ENCODE measurements at regions not wholly inside any gene's neighbourhood (a gene's known extent, or its start where the extent isn't known, plus 50 kb on each side); places are given as distances from the start of the nearest gene placed in this dataset.
A peak's percentile ranks its signal among the peaks of the same experiment; 100 is the strongest.
"Not testable (repeated sequence)": the region's sequence is repeated elsewhere in the genome, so short reads cannot be mapped to it uniquely, and the experiment has no call there.

DNA sequence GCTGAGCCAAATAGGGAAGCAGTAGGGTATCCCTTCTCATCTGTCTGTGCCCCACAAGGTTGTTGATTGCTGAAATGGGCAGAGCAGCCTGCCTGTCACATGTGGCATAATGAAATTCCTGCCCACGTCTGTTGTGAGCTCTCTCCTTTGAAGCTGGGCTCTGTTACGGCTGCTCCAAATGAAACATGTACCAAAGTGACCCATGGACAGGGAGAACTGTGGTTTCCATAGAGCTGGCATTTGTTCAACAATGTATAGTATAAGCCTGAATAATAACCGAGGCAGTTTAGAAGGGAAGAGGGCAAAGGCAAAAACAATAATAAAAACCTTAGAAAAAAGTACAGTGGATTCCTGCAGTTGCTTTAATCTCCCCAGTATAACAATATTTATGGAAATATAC lies 149.7 kb downstream of the LYPLAL1 start:
- no peak for TF ChIP-seq EZH2phosphoT487 (IDR thresholded peaks at IDR 0.05; ENCODE audit: borderline replicate concordance, low read length)
- no peak for TF ChIP-seq EZH2 (IDR thresholded peaks at IDR 0.05; ENCODE audit: low read length, unreplicated experiment)
- TF ChIP-seq, protein P1, sequence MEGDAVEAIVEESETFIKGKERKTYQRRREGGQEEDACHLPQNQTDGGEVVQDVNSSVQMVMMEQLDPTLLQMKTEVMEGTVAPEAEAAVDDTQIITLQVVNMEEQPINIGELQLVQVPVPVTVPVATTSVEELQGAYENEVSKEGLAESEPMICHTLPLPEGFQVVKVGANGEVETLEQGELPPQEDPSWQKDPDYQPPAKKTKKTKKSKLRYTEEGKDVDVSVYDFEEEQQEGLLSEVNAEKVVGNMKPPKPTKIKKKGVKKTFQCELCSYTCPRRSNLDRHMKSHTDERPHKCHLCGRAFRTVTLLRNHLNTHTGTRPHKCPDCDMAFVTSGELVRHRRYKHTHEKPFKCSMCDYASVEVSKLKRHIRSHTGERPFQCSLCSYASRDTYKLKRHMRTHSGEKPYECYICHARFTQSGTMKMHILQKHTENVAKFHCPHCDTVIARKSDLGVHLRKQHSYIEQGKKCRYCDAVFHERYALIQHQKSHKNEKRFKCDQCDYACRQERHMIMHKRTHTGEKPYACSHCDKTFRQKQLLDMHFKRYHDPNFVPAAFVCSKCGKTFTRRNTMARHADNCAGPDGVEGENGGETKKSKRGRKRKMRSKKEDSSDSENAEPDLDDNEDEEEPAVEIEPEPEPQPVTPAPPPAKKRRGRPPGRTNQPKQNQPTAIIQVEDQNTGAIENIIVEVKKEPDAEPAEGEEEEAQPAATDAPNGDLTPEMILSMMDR (conservative IDR thresholded peaks at IDR 0.05; ENCODE audit: low read depth, low read length) = no peak
- POLR2A ChIA-PET (ENCODE audit: unreplicated experiment) = interaction anchor here (0.6 kb wide), 1 partner anchor 62 kb away, joined by 3 read pairs; no protein-coding TSS in a partner anchor
- H3K9me3 ChIP-seq (ENCODE audit: low read length) = no peaks in the 10 kb centered on the region
- ATAC-seq (peak; percentile 15), DNase-seq (peak; percentile 96)
- peak overlapping the region; percentile 90 for H3K27ac ChIP-seq (ENCODE audit: low read length)
- CTCF ChIA-PET = interaction anchor here (0.7 to 1.4 kb wide), 3 partner anchors 62 to 244 kb away, joined by 4 to 6 read pairs (median 4); no protein-coding TSS in a partner anchor
- peak overlapping the region; percentile 76 for H3K4me2 ChIP-seq (ENCODE audit: low read length)
- intact Hi-C loops (cut with micrococcal nuclease) = loop anchor here (10.0 kb wide), 1 partner anchor 619 kb away; no protein-coding TSS in a partner anchor
- H3F3A ChIP-seq (ENCODE audit: low read length, unreplicated experiment) = peaks cover 9% of the 10 kb centered on the region
- no peaks in the 10 kb centered on the region for H3K27me3 ChIP-seq (ENCODE audit: low read length)
- peak overlapping the region; percentile 7; the same call in 1 of the 2 replicates for H3K9ac ChIP-seq (ENCODE audit: low read length)
- peak overlapping the region; percentile 44; the same call in 1 of the 2 replicates for H3K4me3 ChIP-seq (ENCODE audit: low read length)
- no peaks in the 10 kb centered on the region for H3K79me2 ChIP-seq (ENCODE audit: low read length)
- no peaks in the 10 kb centered on the region for H3K9me2 ChIP-seq (replicated peaks; ENCODE audit: low read length)
- no peaks in the 10 kb centered on the region for H3K36me3 ChIP-seq (ENCODE audit: low read depth, low read length)
- peaks cover 34% of the 10 kb centered on the region for H3K4me1 ChIP-seq (ENCODE audit: insufficient read depth, low read length)
- BruUV-seq (replicated peaks) = no TSS peak
- peak overlapping the region; percentile 37 for H2AFZ ChIP-seq (ENCODE audit: low read length)
- no peaks in the 10 kb centered on the region for H4K20me1 ChIP-seq (ENCODE audit: low read length)

DNA sequence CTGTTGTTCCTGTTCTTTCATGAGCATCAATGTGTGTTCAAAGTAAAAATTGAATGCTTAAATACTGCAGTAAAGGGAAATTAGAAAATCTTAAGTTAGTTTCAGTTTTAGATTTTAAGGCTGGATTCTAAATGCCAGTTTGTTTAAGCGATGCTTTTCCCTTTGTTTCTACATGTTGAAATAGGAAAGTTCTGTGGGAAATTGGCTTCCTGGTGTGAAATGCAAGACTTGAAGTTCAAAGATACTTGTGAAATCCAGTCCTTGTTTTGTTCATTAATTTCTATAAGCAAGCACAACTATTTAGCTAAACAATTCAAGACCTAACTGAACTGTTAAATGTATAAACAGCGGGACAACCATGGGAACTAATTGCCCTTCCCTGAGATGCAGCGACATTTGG lies 149.1 kb downstream of the LYPLAL1 start:
- Histone ChIP-seq H2AFZ (ENCODE audit: low read length) (peak overlapping the region; percentile 37; the same call in 1 of the 2 replicates), H3K4me1 (ENCODE audit: insufficient read depth, low read length) (peaks cover 34% of the 10 kb centered on the region), H3K4me3 (ENCODE audit: low read length) (no peak overlapping the region; the same call in 1 of the 2 replicates), H3K9ac (ENCODE audit: low read length) (peak overlapping the region; percentile 7; the same call in 1 of the 2 replicates), H3K4me2 (ENCODE audit: low read length) (peak overlapping the region; percentile 76), H3K79me2 (ENCODE audit: low read length) (no peaks in the 10 kb centered on the region), H3K36me3 (ENCODE audit: low read depth, low read length) (no peaks in the 10 kb centered on the region), H3K27ac (ENCODE audit: low read length) (peak overlapping the region; percentile 90), H3K9me3 (ENCODE audit: low read length) (no peaks in the 10 kb centered on the region), H4K20me1 (ENCODE audit: low read length) (no peaks in the 10 kb centered on the region), H3K27me3 (ENCODE audit: low read length) (no peaks in the 10 kb centered on the region), H3K9me2 (replicated peaks; ENCODE audit: low read length) (no peaks in the 10 kb centered on the region), H3F3A (ENCODE audit: low read length, unreplicated experiment) (peaks cover 9% of the 10 kb centered on the region)
- ChIA-PET CTCF (interaction anchor here (0.7 to 1.4 kb wide), 2 partner anchors 183 to 245 kb away, joined by 4 to 6 read pairs; no protein-coding TSS in a partner anchor), POLR2A (ENCODE audit: unreplicated experiment) (no interaction called here)
- no peak for ATAC-seq
- TF ChIP-seq, protein P1 (conservative IDR thresholded peaks at IDR 0.05; ENCODE audit: low read depth, low read length) = no peak
- TF ChIP-seq EZH2phosphoT487 (IDR thresholded peaks at IDR 0.05; ENCODE audit: borderline replicate concordance, low read length) = no peak
- intact Hi-C loops (cut with micrococcal nuclease) = loop anchor here (10.0 kb wide), 1 partner anchor 618 kb away; no protein-coding TSS in a partner anchor
- BruUV-seq (replicated peaks) = no TSS peak
- DNase-seq = no peak

DNA sequence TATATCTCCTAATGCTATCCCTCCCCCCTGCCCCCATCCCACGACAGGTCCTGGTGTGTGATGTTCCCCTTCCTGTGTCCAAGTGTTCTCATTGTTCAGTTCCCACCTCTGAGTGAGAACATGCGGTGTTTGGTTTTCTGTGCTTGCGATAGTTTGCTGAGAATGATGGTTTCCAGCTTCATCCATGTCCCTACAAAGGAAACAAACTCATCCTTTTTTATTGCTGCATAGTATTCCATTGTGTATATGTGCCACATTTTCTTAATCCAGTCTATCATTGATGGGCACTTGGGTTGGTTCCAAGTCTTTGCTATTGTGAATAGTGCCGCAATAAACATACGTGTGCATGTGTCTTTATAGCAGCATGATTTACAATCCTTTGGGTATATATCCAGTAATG lies 146.9 kb downstream of the LYPLAL1 start:
- H3K79me2 ChIP-seq (ENCODE audit: low read length); ATAC-seq; CTCF ChIA-PET; H3K9me2 ChIP-seq (replicated peaks; ENCODE audit: low read length); DNase-seq; H3K4me3 ChIP-seq (ENCODE audit: low read length); H3F3A ChIP-seq (ENCODE audit: low read length, unreplicated experiment); H3K36me3 ChIP-seq (ENCODE audit: low read depth, low read length); H3K9ac ChIP-seq (ENCODE audit: low read length); H3K27ac ChIP-seq (ENCODE audit: low read length); POLR2A ChIA-PET (ENCODE audit: unreplicated experiment); H3K27me3 ChIP-seq (ENCODE audit: low read length); H4K20me1 ChIP-seq (ENCODE audit: low read length); BruUV-seq (replicated peaks); H3K4me2 ChIP-seq (ENCODE audit: low read length); H3K9me3 ChIP-seq (ENCODE audit: low read length); H2AFZ ChIP-seq (ENCODE audit: low read length): not testable (repeated sequence)
- H3K4me1 ChIP-seq (ENCODE audit: insufficient read depth, low read length) = peaks cover 30% of the 10 kb centered on the region
- intact Hi-C loops (cut with micrococcal nuclease) = loop anchor here (10.0 kb wide), 1 partner anchor 616 kb away; no protein-coding TSS in a partner anchor

All from PC-3 (cell line).